Lung (tissue), 11 donors: ENCODE measurements at regions not wholly inside any gene's neighbourhood (a gene's known extent, or its start where the extent isn't known, plus 50 kb on each side); places are given as distances from the start of the nearest gene placed in this dataset.

Source experiments
- ATAC-seq: fragments of 200-7000 bp; cut with Tn5 transposase; one replicate; pipeline ENCODE4 v1.9.1; 2020; ENCODE audit warnings: moderate number of reproducible peaks; ENCODE audit not compliant: insufficient read depth, low FRiP score
- DNase-seq, 3 donors: peaks; one replicate each; pipeline ENCODE4 v3.0.0-alpha.2; 2013 to 2017
- H3K27ac ChIP-seq, 2 donors: one replicate each; pipeline ENCODE4 v1.5.1; 2013; ENCODE audit warnings: mild to moderate bottlenecking in 2 of 2, moderate library complexity in 2 of 2, control low read depth in 1 of 2, inconsistent platforms in 1 of 2, low read depth in 1 of 2, low read length in 1 of 2
- H3K27me3 ChIP-seq, 3 donors: one replicate each; pipeline ENCODE4 v1.5.1; 2013; ENCODE audit warnings: low read length in 2 of 3; ENCODE audit not compliant: control insufficient read depth in 3 of 3, insufficient read depth in 3 of 3
- H3K36me3 ChIP-seq, 4 donors: one replicate each; pipeline ENCODE4 v1.5.1; 2013; ENCODE audit warnings: low read length in 4 of 4, mild to moderate bottlenecking in 1 of 4, moderate library complexity in 1 of 4; ENCODE audit not compliant: control insufficient read depth in 4 of 4, insufficient read depth in 4 of 4
- H3K4me1 ChIP-seq, 5 donors: one replicate each; pipeline ENCODE4 v1.5.1; 2013; ENCODE audit warnings: low read length in 5 of 5, mild to moderate bottlenecking in 2 of 5, moderate library complexity in 1 of 5; ENCODE audit not compliant: control insufficient read depth in 5 of 5, insufficient read depth in 5 of 5
- H3K4me3 ChIP-seq: one replicate; pipeline ENCODE4 v1.5.1; 2013; ENCODE audit warnings: mild to moderate bottlenecking, control low read depth, moderate library complexity
- H3K9ac ChIP-seq, 2 donors: one replicate each; pipeline ENCODE4 v1.5.1; 2013; ENCODE audit warnings: low read length in 2 of 2, control low read depth in 1 of 2; ENCODE audit not compliant: insufficient read depth in 1 of 2
- H3K9me3 ChIP-seq, 4 donors: one replicate each; pipeline ENCODE4 v1.5.1; 2013; ENCODE audit warnings: low read length in 3 of 4, mild to moderate bottlenecking in 1 of 4, moderate library complexity in 1 of 4; ENCODE audit not compliant: control insufficient read depth in 4 of 4, insufficient read depth in 3 of 4
- CTCF ChIP-seq: IDR thresholded peaks from 2 replicates; pipeline ENCODE4 v1.5.1; 2012; ENCODE audit warnings: mild to moderate bottlenecking; ENCODE audit errors: control extremely low read depth, extremely low read depth
- WGBS, 2 donors: extraction: QIAGEN DNeasy Blood & Tissue Kit; methylation state at CpG; one replicate each; pipeline ENCODE4 v1.1.7; 2013; 5-methylcytosine and 5-hydroxymethylcytosine counted together
- donor health status: control.
- donor health status: control.
- donor health status: Bipolar disorder and iron deficiency.
- donor health status: healthy.
- donor health status: DM: yes; HTN: yes; CAD: no.

GRCh38 chr4:120158841-120159463, 92.3 kb upstream of the MAD2L1 start:
- peaks cover 0 to 9% (median 4%) of the 10 kb centered on the region in 5 donors for H3K4me1 ChIP-seq
- H3K9me3 ChIP-seq = no peaks in the 10 kb centered on the region
- no peaks in the 10 kb centered on the region for H3K36me3 ChIP-seq
- H3K4me3 ChIP-seq = no peak overlapping the region
- H3K27me3 ChIP-seq = no peaks in the 10 kb centered on the region
- TF ChIP-seq CTCF = no peak
- WGBS, 2 donors = 86 to 89% methylated on average over 3 of the region's 3 CpGs
- ATAC-seq = no peak
- no peak for DNase-seq
- no peak overlapping the region for H3K9ac ChIP-seq
- no peak overlapping the region for H3K27ac ChIP-seq

DNA sequence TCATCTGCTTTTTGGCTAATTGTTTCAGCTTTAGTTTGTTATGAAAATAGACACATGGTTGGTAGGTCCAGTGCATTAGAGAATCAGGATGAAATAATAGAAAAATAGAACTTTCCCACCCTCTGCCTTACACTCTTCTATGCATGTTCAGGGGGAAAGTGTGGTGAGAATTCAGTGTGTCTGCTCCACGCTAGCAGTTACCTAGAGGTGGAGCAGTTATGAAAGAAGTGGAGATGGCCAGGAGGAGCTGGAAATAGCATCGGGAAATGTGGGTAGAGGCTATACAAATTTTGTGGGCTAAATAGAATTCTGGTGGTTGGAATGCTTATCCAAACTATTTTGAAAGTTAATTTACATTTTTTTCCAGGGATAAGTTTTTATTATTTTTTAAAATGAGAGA, 91.4 kb upstream of the MAD2L1 start:
- H3K4me1 ChIP-seq = peaks cover 0 to 9% (median 0%) of the 10 kb centered on the region in 5 donors
- no peaks in the 10 kb centered on the region for H3K27me3 ChIP-seq
- no peaks in the 10 kb centered on the region for H3K36me3 ChIP-seq
- ATAC-seq = no peak
- no peak overlapping the region for H3K9ac ChIP-seq
- no peak for TF ChIP-seq CTCF
- no peak overlapping the region for H3K4me3 ChIP-seq
- peak in 2 of 3 donors; percentile 11 to 31 for DNase-seq
- no peaks in the 10 kb centered on the region for H3K9me3 ChIP-seq
- no peak overlapping the region for H3K27ac ChIP-seq
- 72 to 78% methylated on average over 2 of the region's 2 CpGs for WGBS, 2 donors

- ATAC-seq (no peak), DNase-seq (peak; percentile 21 to 94 (median 89))
- Histone ChIP-seq H3K36me3 (no peaks in the 10 kb centered on the region), H3K4me1 (peaks cover 0 to 9% (median 0%) of the 10 kb centered on the region in 5 donors), H3K9ac (no peak overlapping the region), H3K9me3 (no peaks in the 10 kb centered on the region), H3K27me3 (no peaks in the 10 kb centered on the region), H3K4me3 (no peak overlapping the region), H3K27ac (no peak overlapping the region)
- WGBS, 2 donors = 30 to 31% methylated on average over 5 of the region's 5 CpGs
- TF ChIP-seq CTCF = peak; percentile 48
Measured at GRCh38 chr4:120156120-120156718, 89.6 kb upstream of the MAD2L1 start.
